Activated effector memory CD4-positive, alpha-beta T cell treated with anti-CD3 and anti-CD28 coated beads, Interleukin-2, amount 50 U/mL, for 16 hours (primary cell): ENCODE measurements at regions not wholly inside any gene's neighbourhood (a gene's known extent, or its start where the extent isn't known, plus 50 kb on each side); places are given as distances from the start of the nearest gene placed in this dataset.

Experiments
- DNase-seq: peaks from one replicate; pipeline ENCODE4 v3.0.0-alpha.2; 2020

- DNase-seq, result no peak
Measured at GRCh38 chr10:131425752-131426533, 114.4 kb upstream of the TCERG1L start.

DNA sequence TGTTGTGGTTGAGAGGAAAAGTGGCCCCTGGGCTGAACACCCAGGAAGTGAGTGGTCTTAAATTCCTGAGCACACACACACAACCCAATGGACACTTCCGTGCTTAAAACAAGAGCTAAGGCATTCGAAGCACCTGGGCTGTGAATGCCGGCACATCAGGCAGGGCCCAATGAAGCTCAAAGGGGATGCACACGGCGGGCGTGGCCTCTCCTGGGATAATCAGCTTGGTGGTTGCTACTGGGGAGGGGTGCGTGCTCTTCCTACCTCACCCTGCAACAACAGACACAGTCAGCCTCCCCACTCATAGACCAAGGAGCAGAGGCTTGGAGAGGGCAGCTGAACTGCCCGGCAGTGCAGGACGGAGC, 115.0 kb upstream of the TCERG1L start:
- DNase-seq, result no peak

GRCh38 chr10:131427281-131427680, 115.8 kb upstream of the TCERG1L start:
- no peak for DNase-seq

- DNase-seq, result no peak
Measured at GRCh38 chr10:131427901-131428300, 116.4 kb upstream of the TCERG1L start.

DNA sequence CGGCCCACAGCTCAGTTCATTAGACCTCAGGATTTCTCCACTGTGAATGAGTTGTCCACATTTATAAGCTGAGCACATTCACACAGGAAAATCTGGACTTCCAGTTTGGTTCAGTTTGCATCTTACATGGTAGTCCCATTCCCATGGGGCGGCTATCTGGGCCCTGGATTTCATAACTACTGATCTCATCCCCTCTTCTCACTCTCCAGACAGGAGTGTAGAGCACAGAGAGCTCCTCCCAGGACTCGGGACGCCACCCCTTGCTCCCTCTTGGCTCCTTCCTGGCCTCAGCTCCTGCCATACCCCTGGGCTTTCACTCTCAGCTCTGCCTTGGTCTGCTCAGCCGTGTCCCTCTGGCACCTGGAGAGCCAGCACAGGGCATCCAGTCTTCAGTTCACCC, 117.6 kb upstream of the TCERG1L start:
- DNase-seq, result no peak

DNA sequence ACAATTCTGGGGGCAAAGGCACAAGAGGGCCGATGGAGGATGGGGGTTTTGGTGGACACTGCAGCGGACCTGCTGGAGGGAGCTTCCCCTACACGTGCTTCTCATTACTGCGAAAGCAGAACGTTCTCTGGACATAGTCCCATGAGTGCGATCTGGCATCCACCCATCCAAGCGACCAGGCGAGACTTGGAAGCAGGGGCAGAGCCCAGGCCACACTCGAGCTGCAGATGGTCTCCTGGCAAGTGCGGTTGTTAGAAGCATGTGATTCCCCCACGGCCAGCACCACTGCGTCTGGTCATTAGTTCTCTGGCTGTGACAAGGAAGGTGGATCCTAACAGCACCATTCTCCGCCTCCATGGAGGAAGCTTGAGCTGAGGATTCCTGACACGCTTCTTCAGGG, 118.4 kb upstream of the TCERG1L start:
- DNase-seq, result no peak

DNA sequence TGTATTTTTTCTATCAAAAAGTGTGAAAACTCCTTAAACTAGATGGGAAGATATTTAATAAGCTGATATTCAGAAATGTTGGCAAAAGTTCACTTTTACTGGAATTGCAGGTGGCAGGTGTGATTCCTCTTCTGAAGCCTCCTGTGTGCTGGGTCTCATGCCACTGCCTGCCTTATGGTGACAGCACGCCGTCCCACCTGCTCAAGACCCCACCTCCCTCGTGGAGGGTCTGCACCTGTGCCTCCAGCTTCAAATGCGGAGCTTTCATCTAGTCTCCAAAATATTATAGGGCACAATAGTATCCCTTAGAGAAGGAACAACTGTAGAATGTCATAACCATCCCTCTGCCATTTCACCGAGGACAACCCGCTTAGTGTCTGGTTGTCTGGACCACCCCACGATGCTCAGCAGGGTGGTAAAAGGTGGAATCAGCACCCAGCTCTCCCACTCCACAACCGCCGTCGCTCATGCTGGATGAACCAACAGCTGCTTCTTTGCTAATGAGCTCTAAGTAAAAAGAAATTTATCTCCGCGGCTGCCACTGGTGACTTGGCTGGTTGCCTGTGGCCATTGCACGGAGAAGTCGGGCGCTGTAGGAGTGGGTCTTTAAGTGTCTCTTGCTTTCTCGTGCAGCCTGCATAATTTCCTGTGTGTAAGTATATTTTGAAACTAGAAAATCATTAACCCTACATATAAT, 119.3 kb upstream of the TCERG1L start:
- DNase-seq, result no peak

GRCh38 chr10:131431533-131431932, 120.0 kb upstream of the TCERG1L start:
- DNase-seq, result no peak

DNA sequence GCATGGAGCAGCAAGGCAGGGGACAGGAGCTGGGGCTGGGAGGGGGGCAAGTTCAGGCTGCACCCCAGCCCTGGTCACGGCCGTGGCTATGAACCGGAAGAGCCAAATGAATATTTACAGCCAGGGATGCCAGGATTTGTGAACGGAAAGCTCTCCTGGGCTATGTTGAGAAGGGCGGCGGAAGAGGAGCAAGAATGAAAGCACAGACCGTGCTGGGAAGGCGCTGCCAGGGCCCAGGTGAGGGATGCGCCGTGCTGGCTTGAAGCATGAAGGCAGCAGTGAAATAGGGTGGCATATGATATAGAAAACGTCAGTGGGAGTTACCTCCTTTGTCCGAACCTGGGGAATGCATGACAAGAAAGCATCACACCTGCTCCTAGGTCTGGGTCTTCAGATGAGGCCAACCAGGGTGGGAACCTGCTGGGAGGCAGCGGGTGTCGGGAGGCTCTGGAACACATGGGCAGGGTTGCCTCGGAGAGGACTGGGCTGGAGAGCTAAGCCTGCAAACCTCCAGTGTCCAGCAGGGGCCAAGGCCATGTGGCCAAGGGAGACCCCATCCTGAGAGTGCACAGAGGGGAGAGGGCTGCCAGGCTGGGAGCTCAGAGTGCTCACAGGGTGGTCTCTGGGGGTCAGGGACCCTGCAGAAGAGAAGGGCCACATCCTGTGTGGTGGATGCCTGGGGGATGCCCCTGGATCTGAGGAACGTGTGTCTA, 120.6 kb upstream of the TCERG1L start:
- no peak for DNase-seq

DNA sequence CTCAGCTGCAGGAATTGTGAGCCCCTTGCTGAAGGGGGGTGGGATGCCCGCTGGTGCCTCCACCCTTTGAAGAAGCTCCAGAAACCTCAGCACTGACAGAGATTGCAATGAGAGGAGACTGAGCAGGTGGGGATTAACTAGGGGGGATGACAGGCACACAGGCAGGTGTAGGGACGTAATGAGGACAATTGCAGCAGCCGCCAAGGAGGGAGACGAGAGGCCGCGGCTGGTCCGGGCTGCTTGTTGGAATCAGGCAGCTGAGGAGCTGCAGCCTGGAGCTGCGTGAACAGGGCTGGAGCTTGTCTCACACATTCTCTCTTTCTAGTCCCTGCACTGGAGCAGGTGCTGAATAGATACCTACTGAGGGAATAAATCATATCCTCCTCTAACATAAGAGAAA, 122.0 kb upstream of the TCERG1L start:
- DNase-seq, result no peak

DNA sequence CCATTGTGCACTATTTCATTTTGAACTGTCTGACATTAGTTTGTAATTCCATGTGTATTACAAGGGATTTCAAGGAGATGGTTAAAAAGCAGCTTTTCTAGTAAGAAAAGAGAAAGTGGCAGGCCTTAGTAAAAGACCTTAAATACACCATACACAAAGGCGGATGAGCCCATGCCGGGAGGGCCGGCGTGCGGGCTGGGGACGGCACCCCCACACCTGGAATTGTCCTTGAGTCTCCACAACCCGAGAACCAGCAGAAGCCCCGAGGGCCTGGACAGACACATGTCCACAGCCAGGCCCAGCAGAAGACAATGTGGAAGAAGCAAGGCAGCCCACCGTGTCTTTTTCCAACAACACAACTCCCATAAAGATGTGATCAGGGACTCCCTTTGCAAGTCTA, 123.7 kb upstream of the TCERG1L start:
- DNase-seq, result peak; percentile 30

GRCh38 chr10:131435760-131436457, 124.4 kb upstream of the TCERG1L start:
- peak; percentile 10 for DNase-seq

GRCh38 chr10:131436458-131436857, 124.9 kb upstream of the TCERG1L start:
- no peak for DNase-seq

- no peak for DNase-seq
Measured at GRCh38 chr10:131437556-131438475, 126.3 kb upstream of the TCERG1L start.

DNA sequence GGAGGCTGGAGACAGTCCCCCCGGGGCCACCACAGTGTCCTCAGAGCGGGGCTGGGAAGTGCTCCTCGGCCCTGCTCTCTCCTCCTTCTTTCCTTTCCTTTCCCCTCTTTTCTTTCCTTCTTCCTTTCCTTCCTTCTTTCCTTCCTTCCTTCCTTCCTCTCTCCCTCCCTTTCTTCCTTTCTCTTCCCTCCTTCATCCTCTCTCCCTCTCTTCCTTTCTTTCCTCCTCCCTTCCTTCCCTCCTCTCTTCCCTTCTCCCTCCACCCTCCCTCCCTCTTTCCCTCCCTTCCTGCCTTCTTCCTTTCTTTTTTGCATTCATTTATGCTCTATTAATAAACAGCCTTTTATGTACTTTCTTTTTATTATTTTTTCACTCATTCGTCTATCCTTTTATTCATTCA, 127.1 kb upstream of the TCERG1L start:
- no peak for DNase-seq

- DNase-seq, result peak; percentile 45
Measured at GRCh38 chr10:131439705-131440104, 128.2 kb upstream of the TCERG1L start.

GRCh38 chr10:131440405-131441360, 129.2 kb upstream of the TCERG1L start:
- peak; percentile 45 for DNase-seq

GRCh38 chr10:131442271-131442670, 130.8 kb upstream of the TCERG1L start:
- peak; percentile 38 for DNase-seq

- DNase-seq, result peak; percentile 38
Measured at GRCh38 chr10:131444286-131444685, 132.8 kb upstream of the TCERG1L start.

DNA sequence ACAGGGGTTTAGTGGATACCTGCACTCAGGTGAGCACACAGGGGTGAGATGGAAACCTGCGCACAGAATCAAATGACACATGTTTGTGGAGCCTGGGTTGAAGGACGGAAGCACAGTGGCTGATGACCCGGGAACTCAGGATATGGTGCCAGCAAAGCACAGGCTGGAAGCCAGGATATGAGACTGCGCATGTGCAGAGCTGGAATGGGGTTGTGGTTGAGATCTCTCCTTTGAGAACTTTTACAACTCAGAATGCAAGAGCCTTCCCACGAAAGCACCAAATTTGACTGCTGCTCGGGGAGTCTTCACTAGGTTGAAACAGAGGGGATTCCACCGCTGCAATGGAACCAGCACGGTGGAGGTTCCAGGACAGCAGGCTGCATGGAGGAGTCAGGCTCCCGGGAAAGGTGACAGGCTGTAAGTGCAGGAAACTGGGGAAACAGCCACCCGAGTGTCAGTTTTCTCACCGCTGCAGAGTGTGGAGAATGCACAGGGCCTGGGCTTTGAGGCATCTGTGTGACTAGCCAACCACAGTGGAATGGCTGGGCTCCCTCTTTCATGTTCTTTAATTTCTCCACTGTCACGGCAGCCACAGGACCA, 133.4 kb upstream of the TCERG1L start:
- DNase-seq, result peak; percentile 31

DNA sequence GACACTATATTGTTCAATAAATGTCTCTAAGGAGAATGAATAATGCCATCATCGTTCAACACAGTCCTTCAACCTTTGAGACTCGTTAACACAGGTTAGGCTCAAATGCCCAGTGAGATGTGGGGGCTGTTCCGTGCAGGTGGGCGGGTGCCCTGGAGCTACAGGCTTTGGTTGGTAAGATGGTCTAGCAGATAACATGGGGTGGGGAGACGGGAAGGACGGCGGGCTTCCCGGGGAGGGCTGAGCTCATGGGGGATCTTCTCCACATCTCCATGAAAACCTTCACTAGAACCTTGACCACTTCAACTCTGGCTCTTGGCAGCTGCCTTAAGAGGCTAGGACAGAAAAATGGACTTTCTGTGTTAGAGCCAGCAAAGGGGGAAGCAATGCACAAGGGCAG, 134.1 kb upstream of the TCERG1L start:
- DNase-seq, result peak; percentile 54
